GM12873 (cell line): ENCODE measurements at regions not wholly inside any gene's neighbourhood (a gene's known extent, or its start where the extent isn't known, plus 50 kb on each side); places are given as distances from the start of the nearest gene placed in this dataset.
A peak's percentile ranks its signal among the peaks of the same experiment; 100 is the strongest.

Source experiments
- CTCF ChIP-seq: IDR thresholded peaks from 2 replicates; pipeline ENCODE4 v1.5.1; 2012; ENCODE audit warnings: low read depth, mild to moderate bottlenecking, moderate library complexity, low read length, control low read depth; ENCODE audit not compliant: insufficient read depth; ENCODE audit errors: missing control alignments

GRCh38 chr1:228653748-228654147, 81.5 kb upstream of the RHOU start:
- no peak for TF ChIP-seq CTCF

- no peak for TF ChIP-seq CTCF
These were observed 79.4 kb upstream of the RHOU start for GRCh38 chr1:228655796-228656394.

- peak; percentile 77 for TF ChIP-seq CTCF
These were observed 70.8 kb upstream of the RHOU start for GRCh38 chr1:228664399-228664914.

- TF ChIP-seq CTCF, result no peak
These were observed 68.3 kb upstream of the RHOU start for GRCh38 chr1:228666686-228667623.

- no peak for TF ChIP-seq CTCF
These were observed 66.6 kb upstream of the RHOU start for GRCh38 chr1:228668553-228669241.

- no peak for TF ChIP-seq CTCF
These were observed 66.1 kb upstream of the RHOU start for GRCh38 chr1:228669242-228669585.

GRCh38 chr1:228683428-228683827, 51.9 kb upstream of the RHOU start:
- TF ChIP-seq CTCF, result no peak
